ENCODE measurements at regions not wholly inside any gene's neighbourhood (a gene's known extent, or its start where the extent isn't known, plus 50 kb on each side); places are given as distances from the start of the nearest gene placed in this dataset.

GRCh38 chr6:22409486-22409885, 112.7 kb upstream of the PRL start:
- no peak for TF ChIP-seq CTCF (IDR thresholded peaks at IDR 0.05; ENCODE audit: low read length)
- TF ChIP-seq EZH2 (IDR thresholded peaks at IDR 0.05; ENCODE audit: borderline replicate concordance, low read length), result no peak
